ENCODE measurements at regions not wholly inside any gene's neighbourhood (a gene's known extent, or its start where the extent isn't known, plus 50 kb on each side); places are given as distances from the start of the nearest gene placed in this dataset.

GRCh38 chr20:58088625-58089024 is 139.8 kb downstream of the ANKRD60 start:
- no peak overlapping the region for H3K9ac ChIP-seq (ENCODE audit: low read length)
- no peaks in the 10 kb centered on the region for H3K9me3 ChIP-seq (ENCODE audit: insufficient read depth, low read length)
- H2AFZ ChIP-seq (ENCODE audit: low read depth, low read length): no peak overlapping the region
- H3K4me3 ChIP-seq (ENCODE audit: low read length): no peak overlapping the region
- H3K27me3 ChIP-seq (ENCODE audit: low read depth, low read length): peaks cover 26% of the 10 kb centered on the region
- H3K27ac ChIP-seq (ENCODE audit: low read length): no peak overlapping the region
- no peaks in the 10 kb centered on the region for H4K20me1 ChIP-seq (ENCODE audit: insufficient read depth, low read length)
- TF ChIP-seq EZH2phosphoT487 (IDR thresholded peaks at IDR 0.05; ENCODE audit: low read depth): no peak
- H3K4me2 ChIP-seq (ENCODE audit: low read length): no peak overlapping the region
- no peaks in the 10 kb centered on the region for H3K36me3 ChIP-seq (replicated peaks; ENCODE audit: low read depth, low read length)
- no peaks in the 10 kb centered on the region for H3K79me2 ChIP-seq (ENCODE audit: low read length)
- H3K4me1 ChIP-seq (ENCODE audit: low read length): no peaks in the 10 kb centered on the region

- Histone ChIP-seq H3K36me3 (replicated peaks; ENCODE audit: low read depth, low read length) (no peaks in the 10 kb centered on the region), H3K27ac (ENCODE audit: low read length) (no peak overlapping the region), H3K27me3 (ENCODE audit: low read depth, low read length) (peaks cover 31% of the 10 kb centered on the region), H3K4me2 (ENCODE audit: low read length) (no peak overlapping the region), H4K20me1 (ENCODE audit: insufficient read depth, low read length) (no peaks in the 10 kb centered on the region), H3K4me1 (ENCODE audit: low read length) (no peaks in the 10 kb centered on the region), H2AFZ (ENCODE audit: low read depth, low read length) (no peak overlapping the region), H3K9me3 (ENCODE audit: insufficient read depth, low read length) (no peaks in the 10 kb centered on the region), H3K9ac (ENCODE audit: low read length) (no peak overlapping the region), H3K4me3 (ENCODE audit: low read length) (no peak overlapping the region), H3K79me2 (ENCODE audit: low read length) (no peaks in the 10 kb centered on the region)
- TF ChIP-seq EZH2phosphoT487 (IDR thresholded peaks at IDR 0.05; ENCODE audit: low read depth) (no peak), CTCF (IDR thresholded peaks at IDR 0.05; ENCODE audit: low read depth, low read length) (no peak)
Measured at GRCh38 chr20:58088105-58088504, 140.3 kb downstream of the ANKRD60 start.

- H3K36me3 ChIP-seq (replicated peaks; ENCODE audit: low read depth, low read length): no peaks in the 10 kb centered on the region
- no peak; the same call in 1 of the 2 replicates for TF ChIP-seq CTCF (IDR thresholded peaks at IDR 0.05; ENCODE audit: low read depth, low read length)
- no peak for TF ChIP-seq EZH2phosphoT487 (IDR thresholded peaks at IDR 0.05; ENCODE audit: low read depth)
- H3K27me3 ChIP-seq (ENCODE audit: low read depth, low read length): peaks cover 34% of the 10 kb centered on the region
- no peaks in the 10 kb centered on the region for H4K20me1 ChIP-seq (ENCODE audit: insufficient read depth, low read length)
- H3K79me2 ChIP-seq (ENCODE audit: low read length): no peaks in the 10 kb centered on the region
- no peaks in the 10 kb centered on the region for H3K9me3 ChIP-seq (ENCODE audit: insufficient read depth, low read length)
- H3K9ac ChIP-seq (ENCODE audit: low read length): no peak overlapping the region
- H3K4me2 ChIP-seq (ENCODE audit: low read length): no peak overlapping the region
- no peak overlapping the region for H2AFZ ChIP-seq (ENCODE audit: low read depth, low read length)
- no peak overlapping the region for H3K27ac ChIP-seq (ENCODE audit: low read length)
- no peak overlapping the region for H3K4me3 ChIP-seq (ENCODE audit: low read length)
- no peaks in the 10 kb centered on the region for H3K4me1 ChIP-seq (ENCODE audit: low read length)
Measured at GRCh38 chr20:58087562-58087858, 140.9 kb downstream of the ANKRD60 start.

GRCh38 chr20:58086763-58087561 is 141.5 kb downstream of the ANKRD60 start:
- TF ChIP-seq EZH2phosphoT487 (IDR thresholded peaks at IDR 0.05; ENCODE audit: low read depth): no peak
- TF ChIP-seq CTCF (IDR thresholded peaks at IDR 0.05; ENCODE audit: low read depth, low read length): peak; percentile 96
- peaks cover 40% of the 10 kb centered on the region for H3K27me3 ChIP-seq (ENCODE audit: low read depth, low read length)
- no peak overlapping the region for H3K4me2 ChIP-seq (ENCODE audit: low read length)
- H3K36me3 ChIP-seq (replicated peaks; ENCODE audit: low read depth, low read length): no peaks in the 10 kb centered on the region
- H3K4me3 ChIP-seq (ENCODE audit: low read length): no peak overlapping the region
- no peaks in the 10 kb centered on the region for H3K79me2 ChIP-seq (ENCODE audit: low read length)
- H3K9ac ChIP-seq (ENCODE audit: low read length): no peak overlapping the region
- H3K9me3 ChIP-seq (ENCODE audit: insufficient read depth, low read length): no peaks in the 10 kb centered on the region
- no peaks in the 10 kb centered on the region for H4K20me1 ChIP-seq (ENCODE audit: insufficient read depth, low read length)
- H3K27ac ChIP-seq (ENCODE audit: low read length): no peak overlapping the region
- no peak overlapping the region for H2AFZ ChIP-seq (ENCODE audit: low read depth, low read length)
- no peaks in the 10 kb centered on the region for H3K4me1 ChIP-seq (ENCODE audit: low read length)
